ENCODE measurements at regions not wholly inside any gene's neighbourhood (a gene's known extent, or its start where the extent isn't known, plus 50 kb on each side); places are given as distances from the start of the nearest gene placed in this dataset.

GRCh38 chrX:142054094-142054493 lies 150.4 kb downstream of the MAGEC1 start:
- POLR2A ChIA-PET: no interaction called here
- no peaks in the 10 kb centered on the region for H3K9me1 ChIP-seq (replicated peaks; ENCODE audit: control insufficient read depth, extremely low read depth, insufficient read depth, low read length)
- no peak overlapping the region for H2AFZ ChIP-seq (ENCODE audit: low read depth, low read length)
- H3K4me3 ChIP-seq (replicated peaks in 1 of 3; ENCODE audit: insufficient read depth in 1 of 3, low read depth in 1 of 3, low read length in 3 of 3): no peak overlapping the region
- no peaks in the 10 kb centered on the region for H3K27me3 ChIP-seq (ENCODE audit: control insufficient read depth in 2 of 2, insufficient read depth in 2 of 2, low read length in 2 of 2)
- no peaks in the 10 kb centered on the region for H3K4me1 ChIP-seq (ENCODE audit: control insufficient read depth, extremely low read depth, insufficient read depth, low read length)
- no peaks in the 10 kb centered on the region for H3K79me2 ChIP-seq (ENCODE audit: control insufficient read depth, insufficient read depth, low read length)
- CTCF ChIA-PET: no interaction called here
- H3K9ac ChIP-seq (replicated peaks; ENCODE audit: extremely low read depth, insufficient read depth, low read length): no peak overlapping the region
- FAIRE-seq (no peak), DNase-seq (ENCODE audit: low read depth, low spot score) (no peak)
- no peaks in the 10 kb centered on the region for H4K20me1 ChIP-seq (replicated peaks; ENCODE audit: control insufficient read depth, extremely low read depth, insufficient read depth, low read length)
- no peaks in the 10 kb centered on the region for H3K9me3 ChIP-seq (replicated peaks; ENCODE audit: control insufficient read depth, insufficient read depth, low read length)
- intact Hi-C loops (cut with micrococcal nuclease) (no loop called here), dilution Hi-C loops (cut with MboI; ENCODE audit: extremely low pct_ligation_motif_present, low sequenced_read_pairs) (no loop called here)
- no peak overlapping the region for H3K4me2 ChIP-seq (ENCODE audit: insufficient read depth, low read length)
- H3K36me3 ChIP-seq (ENCODE audit: control insufficient read depth in 2 of 2, extremely low read depth in 1 of 2, insufficient read depth in 2 of 2, low read length in 2 of 2): no peaks in the 10 kb centered on the region
- TF ChIP-seq JUN (IDR thresholded peaks at IDR 0.05; ENCODE audit: borderline replicate concordance, insufficient read depth, insufficient read length, low read depth) (no peak), POLR2A (IDR thresholded peaks at IDR 0.05; ENCODE audit: low read depth, low read length) (no peak), MYC (IDR thresholded peaks at IDR 0.05; ENCODE audit: low read depth, low read length) (no peak), CTCF (IDR thresholded peaks at IDR 0.05; ENCODE audit: extremely low read depth in 1 of 2, insufficient read depth in 1 of 2, low read depth in 1 of 2, low read length in 2 of 2) (no peak), EZH2 (IDR thresholded peaks at IDR 0.05; ENCODE audit: borderline replicate concordance, low read depth, low read length, severe bottlenecking) (no peak), MAX (IDR thresholded peaks at IDR 0.05; ENCODE audit: insufficient read depth, insufficient read length) (no peak)
- no peak overlapping the region for H3K27ac ChIP-seq (ENCODE audit: insufficient read depth, low read depth, low read length)
- no TSS peak for BruUV-seq (replicated peaks)

- FAIRE-seq: no peak
- dilution Hi-C loops (cut with MboI; ENCODE audit: extremely low pct_ligation_motif_present, low sequenced_read_pairs): no loop called here
- POLR2A ChIA-PET: no interaction called here
These were observed 148.5 kb downstream of the MAGEC1 start for GRCh38 chrX:142052238-142052637.

More at GRCh38 chrX:142052238-142052637, 148.5 kb downstream of the MAGEC1 start:
- H3K4me2 ChIP-seq (ENCODE audit: insufficient read depth, low read length): no peak overlapping the region
- no peaks in the 10 kb centered on the region for H3K79me2 ChIP-seq (ENCODE audit: control insufficient read depth, insufficient read depth, low read length)
- no peak overlapping the region for H3K27ac ChIP-seq (ENCODE audit: insufficient read depth, low read depth, low read length)
- H4K20me1 ChIP-seq (replicated peaks; ENCODE audit: control insufficient read depth, extremely low read depth, insufficient read depth, low read length): no peaks in the 10 kb centered on the region
- no peaks in the 10 kb centered on the region for H3K36me3 ChIP-seq (ENCODE audit: control insufficient read depth in 2 of 2, extremely low read depth in 1 of 2, insufficient read depth in 2 of 2, low read length in 2 of 2)
- H3K27me3 ChIP-seq (ENCODE audit: control insufficient read depth in 2 of 2, insufficient read depth in 2 of 2, low read length in 2 of 2): no peaks in the 10 kb centered on the region
- no peak overlapping the region for H3K4me3 ChIP-seq (replicated peaks in 1 of 3; ENCODE audit: insufficient read depth in 1 of 3, low read depth in 1 of 3, low read length in 3 of 3)
- DNase-seq (ENCODE audit: low read depth, low spot score): no peak
- no peak for TF ChIP-seq POLR2AphosphoS5 (IDR thresholded peaks at IDR 0.05; ENCODE audit: insufficient read depth, low read depth, low read length)
- no peak for TF ChIP-seq CTCF (IDR thresholded peaks at IDR 0.05; ENCODE audit: extremely low read depth in 1 of 2, insufficient read depth in 1 of 2, low read depth in 1 of 2, low read length in 2 of 2)
- no peak for TF ChIP-seq EZH2 (IDR thresholded peaks at IDR 0.05; ENCODE audit: borderline replicate concordance, low read depth, low read length, severe bottlenecking)
- TF ChIP-seq GATA2 (IDR thresholded peaks at IDR 0.05; ENCODE audit: insufficient read depth, insufficient read length, low read depth, low read length): no peak
- no peak for TF ChIP-seq POLR2A (IDR thresholded peaks at IDR 0.05; ENCODE audit: low read depth, low read length)
- no peak for TF ChIP-seq JUN (IDR thresholded peaks at IDR 0.05; ENCODE audit: borderline replicate concordance, insufficient read depth, insufficient read length, low read depth)
- TF ChIP-seq FOS (IDR thresholded peaks at IDR 0.05; ENCODE audit: borderline replicate concordance, insufficient read depth, low read length): no peak
- no peak for TF ChIP-seq MYC (IDR thresholded peaks at IDR 0.05; ENCODE audit: low read depth, low read length)
- no peak for TF ChIP-seq MAX (IDR thresholded peaks at IDR 0.05; ENCODE audit: insufficient read depth, insufficient read length)
- H3K9me3 ChIP-seq (replicated peaks; ENCODE audit: control insufficient read depth, insufficient read depth, low read length): no peaks in the 10 kb centered on the region
- H3K9ac ChIP-seq (replicated peaks; ENCODE audit: extremely low read depth, insufficient read depth, low read length): no peak overlapping the region
- no peak overlapping the region for H2AFZ ChIP-seq (ENCODE audit: low read depth, low read length)
- H3K9me1 ChIP-seq (replicated peaks; ENCODE audit: control insufficient read depth, extremely low read depth, insufficient read depth, low read length): no peaks in the 10 kb centered on the region
- CTCF ChIA-PET: no interaction called here
- intact Hi-C loops (cut with micrococcal nuclease): no loop called here
- no peaks in the 10 kb centered on the region for H3K4me1 ChIP-seq (ENCODE audit: control insufficient read depth, extremely low read depth, insufficient read depth, low read length)
- no TSS peak for BruUV-seq (replicated peaks)
